Lower lobe of right lung (tissue), 2 donors: ENCODE measurements at regions not wholly inside any gene's neighbourhood (a gene's known extent, or its start where the extent isn't known, plus 50 kb on each side); places are given as distances from the start of the nearest gene placed in this dataset.

Experiments used
- ATAC-seq, 2 donors: fragments of 200-7000 bp; cut with Tn5 transposase; one replicate each; pipeline ENCODE4 v1.9.1; 2020 to 2022; ENCODE audit warnings: mild to moderate bottlenecking in 2 of 2, moderate library complexity in 2 of 2
- DNase-seq: peaks from one replicate; pipeline ENCODE4 v3.0.0-alpha.2; 2020
- H3K27ac ChIP-seq: fragments of 200-600 bp; one replicate; pipeline ENCODE4 v1.8.0; 2022
- H3K27me3 ChIP-seq: fragments of 200-600 bp; one replicate; pipeline ENCODE4 v1.8.0; 2022; ENCODE audit warnings: low read depth
- H3K36me3 ChIP-seq: fragments of 200-600 bp; one replicate; pipeline ENCODE4 v1.8.0; 2022; ENCODE audit warnings: mild to moderate bottlenecking
- H3K4me1 ChIP-seq: fragments of 200-600 bp; one replicate; pipeline ENCODE4 v1.8.0; 2022
- H3K4me3 ChIP-seq: fragments of 200-600 bp; one replicate; pipeline ENCODE4 v1.8.0; 2022; ENCODE audit warnings: mild to moderate bottlenecking
- H3K9me3 ChIP-seq: fragments of 200-600 bp; one replicate; pipeline ENCODE4 v1.8.0; 2022
- CTCF ChIP-seq: fragments of 200-600 bp; IDR thresholded peaks from one replicate; pipeline ENCODE4 v1.8.0; 2022; ENCODE audit warnings: antibody characterized with exemption, mild to moderate bottlenecking
- intact Hi-C: fragments of 100-400 bp; cut with DNase I; formaldehyde crosslinking; loops from one replicate; pipeline ENCODE4 v1.11.0; 2022
- donor health status: DM: no; HTN: yes; CAD: no; lungs with severe emphysema.

- DNase-seq, result no peak
- Histone ChIP-seq H3K9me3 (no peaks in the 10 kb centered on the region), H3K27ac (no peak overlapping the region), H3K4me3 (no peak overlapping the region), H3K27me3 (no peaks in the 10 kb centered on the region), H3K36me3 (no peaks in the 10 kb centered on the region), H3K4me1 (no peaks in the 10 kb centered on the region)
- intact Hi-C loops, result no loop called here
- no peak for ATAC-seq
- no peak for TF ChIP-seq CTCF
These were observed 147.8 kb downstream of the ATXN7L3B start for GRCh38 chr12:74685385-74685784.

- Histone ChIP-seq H3K36me3 (no peaks in the 10 kb centered on the region), H3K9me3 (no peaks in the 10 kb centered on the region), H3K27ac (no peak overlapping the region), H3K4me1 (no peaks in the 10 kb centered on the region), H3K4me3 (no peak overlapping the region), H3K27me3 (no peaks in the 10 kb centered on the region)
- ATAC-seq (no peak), DNase-seq (no peak)
- intact Hi-C loops, result no loop called here
- TF ChIP-seq CTCF, result peak; percentile 51
These were observed 151.5 kb downstream of the ATXN7L3B start for GRCh38 chr12:74689071-74689655.

- ATAC-seq, result no peak
- H3K4me1 ChIP-seq, result no peaks in the 10 kb centered on the region
- H3K4me3 ChIP-seq, result no peak overlapping the region
- H3K27ac ChIP-seq, result no peak overlapping the region
- no peak for DNase-seq
- intact Hi-C loops, result no loop called here
- no peaks in the 10 kb centered on the region for H3K27me3 ChIP-seq
- no peak for TF ChIP-seq CTCF
- H3K36me3 ChIP-seq, result no peaks in the 10 kb centered on the region
- no peaks in the 10 kb centered on the region for H3K9me3 ChIP-seq
These were observed 152.3 kb downstream of the ATXN7L3B start for GRCh38 chr12:74689929-74690328.

- TF ChIP-seq CTCF, result no peak
- no peaks in the 10 kb centered on the region for H3K36me3 ChIP-seq
- intact Hi-C loops, result no loop called here
These were observed 181.8 kb downstream of the ATXN7L3B start for GRCh38 chr12:74719447-74719846.

GRCh38 chr12:74722709-74723108, 185.1 kb downstream of the ATXN7L3B start:
- TF ChIP-seq CTCF, result no peak
- no peak for ATAC-seq
- Histone ChIP-seq H3K27ac (no peak overlapping the region), H3K9me3 (no peaks in the 10 kb centered on the region), H3K4me1 (no peaks in the 10 kb centered on the region), H3K4me3 (no peak overlapping the region), H3K36me3 (no peaks in the 10 kb centered on the region), H3K27me3 (no peaks in the 10 kb centered on the region)
- intact Hi-C loops, result no loop called here
- no peak for DNase-seq

More at GRCh38 chr12:74719447-74719846, 181.8 kb downstream of the ATXN7L3B start:
- H3K4me3 ChIP-seq, result no peak overlapping the region
- H3K9me3 ChIP-seq, result no peaks in the 10 kb centered on the region
- H3K27me3 ChIP-seq, result no peaks in the 10 kb centered on the region
- DNase-seq, result no peak
- H3K4me1 ChIP-seq, result no peaks in the 10 kb centered on the region
- no peak for ATAC-seq
- H3K27ac ChIP-seq, result no peak overlapping the region

- DNase-seq, result no peak
- Histone ChIP-seq H3K27me3 (no peaks in the 10 kb centered on the region), H3K4me3 (no peak overlapping the region), H3K36me3 (no peaks in the 10 kb centered on the region), H3K27ac (no peak overlapping the region), H3K4me1 (no peaks in the 10 kb centered on the region), H3K9me3 (no peaks in the 10 kb centered on the region)
- ATAC-seq, result no peak
- TF ChIP-seq CTCF, result no peak
- intact Hi-C loops, result no loop called here
These were observed 187.5 kb downstream of the ATXN7L3B start for GRCh38 chr12:74725154-74725553.
